ENCODE measurements at regions not wholly inside any gene's neighbourhood (a gene's known extent, or its start where the extent isn't known, plus 50 kb on each side); places are given as distances from the start of the nearest gene placed in this dataset.
"Not testable (repeated sequence)": the region's sequence is repeated elsewhere in the genome, so short reads cannot be mapped to it uniquely, and the experiment has no call there.

- not testable (repeated sequence) for DNase-seq
These were observed 568.7 kb upstream of the PTGER4 start for GRCh38 chr5:40111036-40111435.

GRCh38 chr5:40108764-40109390 lies 570.8 kb upstream of the PTGER4 start:
- DNase-seq = not testable (repeated sequence)

- not testable (repeated sequence) for DNase-seq
These were observed 571.9 kb upstream of the PTGER4 start for GRCh38 chr5:40107786-40108185.

- DNase-seq = no peak
These were observed 572.9 kb upstream of the PTGER4 start for GRCh38 chr5:40106847-40107246.

GRCh38 chr5:40098313-40098712 lies 581.4 kb upstream of the PTGER4 start:
- DNase-seq = no peak

- no peak for DNase-seq
These were observed 586.2 kb upstream of the PTGER4 start for GRCh38 chr5:40093550-40093949.

GRCh38 chr5:40089269-40089668 lies 590.4 kb upstream of the PTGER4 start:
- DNase-seq = no peak

- no peak for DNase-seq
These were observed 595.1 kb upstream of the PTGER4 start for GRCh38 chr5:40084614-40085013.

- no peak for DNase-seq
These were observed 597.4 kb upstream of the PTGER4 start for GRCh38 chr5:40082313-40082712.

- no peak for DNase-seq
These were observed 599.5 kb upstream of the PTGER4 start for GRCh38 chr5:40080191-40080590.

- no peak for DNase-seq
These were observed 600.7 kb upstream of the PTGER4 start for GRCh38 chr5:40078898-40079575.

GRCh38 chr5:40074826-40075225 lies 604.9 kb upstream of the PTGER4 start:
- no peak for DNase-seq

GRCh38 chr5:40073927-40074326 lies 605.8 kb upstream of the PTGER4 start:
- no peak for DNase-seq

- DNase-seq = no peak
These were observed 607.8 kb upstream of the PTGER4 start for GRCh38 chr5:40071870-40072269.

GRCh38 chr5:40066616-40067015 lies 613.1 kb upstream of the PTGER4 start:
- DNase-seq = no peak

GRCh38 chr5:40052808-40053207 lies 626.9 kb upstream of the PTGER4 start:
- DNase-seq = no peak

GRCh38 chr5:40046792-40047191 lies 622.0 kb upstream of the DAB2 start:
- no peak for DNase-seq

- no peak for DNase-seq
These were observed 620.6 kb upstream of the DAB2 start for GRCh38 chr5:40045429-40045828.

GRCh38 chr5:40043916-40044315 lies 619.1 kb upstream of the DAB2 start:
- no peak for DNase-seq

- DNase-seq = no peak
These were observed 616.7 kb upstream of the DAB2 start for GRCh38 chr5:40041452-40041851.

- no peak for DNase-seq
These were observed 612.9 kb upstream of the DAB2 start for GRCh38 chr5:40037713-40038112.

- no peak for DNase-seq
These were observed 609.7 kb upstream of the DAB2 start for GRCh38 chr5:40034441-40034840.

GRCh38 chr5:40033411-40033810 lies 608.6 kb upstream of the DAB2 start:
- DNase-seq = no peak

GRCh38 chr5:40033009-40033408 lies 608.2 kb upstream of the DAB2 start:
- no peak for DNase-seq

GRCh38 chr5:40030661-40031060 lies 605.9 kb upstream of the DAB2 start:
- DNase-seq = no peak
